ENCODE measurements at regions not wholly inside any gene's neighbourhood (a gene's known extent, or its start where the extent isn't known, plus 50 kb on each side); places are given as distances from the start of the nearest gene placed in this dataset.

- ATAC-seq (no peak), DNase-seq (no peak)
- no peak overlapping the region for H3K4me3 Mint-ChIP-seq
- peaks cover 12% of the 10 kb centered on the region for H3K9me3 Mint-ChIP-seq
- peaks cover 8% of the 10 kb centered on the region for H3K36me3 Mint-ChIP-seq (ENCODE audit: insufficient read depth)
- H3K4me1 Mint-ChIP-seq (ENCODE audit: low read depth) = peaks cover 7% of the 10 kb centered on the region
- H3K27me3 Mint-ChIP-seq (ENCODE audit: low read depth) = no peaks in the 10 kb centered on the region
These were observed 168.1 kb downstream of the FGF1 start for GRCh38 chr5:142517840-142518239.

GRCh38 chr5:142516732-142517131, 169.2 kb downstream of the FGF1 start:
- DNase-seq = no peak
- H3K9me3 Mint-ChIP-seq = peaks cover 12% of the 10 kb centered on the region
- H3K4me3 Mint-ChIP-seq = no peak overlapping the region
- no peak for ATAC-seq
- no peaks in the 10 kb centered on the region for H3K27me3 Mint-ChIP-seq (ENCODE audit: low read depth)
- H3K4me1 Mint-ChIP-seq (ENCODE audit: low read depth) = peaks cover 7% of the 10 kb centered on the region
- H3K36me3 Mint-ChIP-seq (ENCODE audit: insufficient read depth) = peaks cover 8% of the 10 kb centered on the region

GRCh38 chr5:142515036-142515435, 170.9 kb downstream of the FGF1 start:
- Mint-ChIP-seq H3K36me3 (ENCODE audit: insufficient read depth) (peaks cover 8% of the 10 kb centered on the region), H3K9me3 (peaks cover 12% of the 10 kb centered on the region)
- no peak for DNase-seq

GRCh38 chr5:142514196-142514595, 171.7 kb downstream of the FGF1 start:
- Mint-ChIP-seq H3K4me3 (no peak overlapping the region), H3K36me3 (ENCODE audit: insufficient read depth) (peaks cover 8% of the 10 kb centered on the region)

More at GRCh38 chr5:142515036-142515435, 170.9 kb downstream of the FGF1 start:
- ATAC-seq = no peak
- H3K4me3 Mint-ChIP-seq = no peak overlapping the region
- no peaks in the 10 kb centered on the region for H3K27me3 Mint-ChIP-seq (ENCODE audit: low read depth)
- peaks cover 8% of the 10 kb centered on the region for H3K4me1 Mint-ChIP-seq (ENCODE audit: low read depth)

GRCh38 chr5:142512043-142513042, 173.5 kb downstream of the FGF1 start:
- Mint-ChIP-seq H3K4me3 (no peak overlapping the region), H3K4me1 (ENCODE audit: low read depth) (peaks cover 33% of the 10 kb centered on the region), H3K36me3 (ENCODE audit: insufficient read depth) (peaks cover 8% of the 10 kb centered on the region), H3K9me3 (peaks cover 12% of the 10 kb centered on the region), H3K27me3 (ENCODE audit: low read depth) (no peaks in the 10 kb centered on the region)
- ATAC-seq (no peak), DNase-seq (no peak)

More at GRCh38 chr5:142514196-142514595, 171.7 kb downstream of the FGF1 start:
- ATAC-seq = no peak
- H3K27me3 Mint-ChIP-seq (ENCODE audit: low read depth) = no peaks in the 10 kb centered on the region
- DNase-seq = no peak
- H3K4me1 Mint-ChIP-seq (ENCODE audit: low read depth) = peaks cover 15% of the 10 kb centered on the region
- peaks cover 12% of the 10 kb centered on the region for H3K9me3 Mint-ChIP-seq

- Mint-ChIP-seq H3K36me3 (ENCODE audit: insufficient read depth) (peaks cover 3% of the 10 kb centered on the region), H3K4me1 (ENCODE audit: low read depth) (peaks cover 37% of the 10 kb centered on the region), H3K4me3 (no peak overlapping the region), H3K9me3 (peaks cover 3% of the 10 kb centered on the region), H3K27me3 (ENCODE audit: low read depth) (no peaks in the 10 kb centered on the region)
- ATAC-seq (no peak), DNase-seq (no peak)
These were observed 174.5 kb downstream of the FGF1 start for GRCh38 chr5:142511358-142511757.

- H3K4me3 Mint-ChIP-seq = peak overlapping the region; percentile 33
- DNase-seq (no peak), ATAC-seq (no peak)
- peaks cover 48% of the 10 kb centered on the region for H3K4me1 Mint-ChIP-seq (ENCODE audit: low read depth)
- H3K9me3 Mint-ChIP-seq = no peaks in the 10 kb centered on the region
- no peaks in the 10 kb centered on the region for H3K36me3 Mint-ChIP-seq (ENCODE audit: insufficient read depth)
- H3K27me3 Mint-ChIP-seq (ENCODE audit: low read depth) = no peaks in the 10 kb centered on the region
These were observed 176.9 kb downstream of the FGF1 start for GRCh38 chr5:142509026-142509425.

GRCh38 chr5:142508591-142508990, 177.3 kb downstream of the FGF1 start:
- H3K4me3 Mint-ChIP-seq = peak overlapping the region; percentile 35

GRCh38 chr5:142507531-142508372, 178.1 kb downstream of the FGF1 start:
- Mint-ChIP-seq H3K4me3 (peak overlapping the region; percentile 70), H3K27me3 (ENCODE audit: low read depth) (no peaks in the 10 kb centered on the region), H3K36me3 (ENCODE audit: insufficient read depth) (no peaks in the 10 kb centered on the region), H3K9me3 (no peaks in the 10 kb centered on the region), H3K4me1 (ENCODE audit: low read depth) (peaks cover 58% of the 10 kb centered on the region)
- peak; percentile 76 to 77 for ATAC-seq
- no peak for DNase-seq

More at GRCh38 chr5:142508591-142508990, 177.3 kb downstream of the FGF1 start:
- DNase-seq (no peak), ATAC-seq (no peak)
- Mint-ChIP-seq H3K4me1 (ENCODE audit: low read depth) (peaks cover 52% of the 10 kb centered on the region), H3K27me3 (ENCODE audit: low read depth) (no peaks in the 10 kb centered on the region), H3K36me3 (ENCODE audit: insufficient read depth) (no peaks in the 10 kb centered on the region), H3K9me3 (no peaks in the 10 kb centered on the region)

- Mint-ChIP-seq H3K9me3 (no peaks in the 10 kb centered on the region), H3K36me3 (ENCODE audit: insufficient read depth) (no peaks in the 10 kb centered on the region), H3K27me3 (ENCODE audit: low read depth) (no peaks in the 10 kb centered on the region), H3K4me1 (ENCODE audit: low read depth) (peaks cover 58% of the 10 kb centered on the region), H3K4me3 (peak overlapping the region; percentile 70)
- DNase-seq (no peak), ATAC-seq (no peak)
These were observed 179.1 kb downstream of the FGF1 start for GRCh38 chr5:142506756-142507155.

- H3K9me3 Mint-ChIP-seq = no peaks in the 10 kb centered on the region
- H3K36me3 Mint-ChIP-seq (ENCODE audit: insufficient read depth) = no peaks in the 10 kb centered on the region
- H3K4me1 Mint-ChIP-seq (ENCODE audit: low read depth) = peaks cover 58% of the 10 kb centered on the region
- no peak for DNase-seq
- H3K4me3 Mint-ChIP-seq = peak overlapping the region; percentile 70
- H3K27me3 Mint-ChIP-seq (ENCODE audit: low read depth) = no peaks in the 10 kb centered on the region
- ATAC-seq = no peak
These were observed 179.8 kb downstream of the FGF1 start for GRCh38 chr5:142506046-142506445.

GRCh38 chr5:142501890-142502289, 177.1 kb upstream of the SPRY4 start:
- H3K4me3 Mint-ChIP-seq = no peak overlapping the region
- no peak for DNase-seq

GRCh38 chr5:142500227-142500905, 175.5 kb upstream of the SPRY4 start:
- H3K36me3 Mint-ChIP-seq (ENCODE audit: insufficient read depth) = no peaks in the 10 kb centered on the region
- peaks cover 14% of the 10 kb centered on the region for H3K4me1 Mint-ChIP-seq (ENCODE audit: low read depth)
- no peak overlapping the region for H3K4me3 Mint-ChIP-seq
- DNase-seq = no peak
- ATAC-seq = no peak
- H3K27me3 Mint-ChIP-seq (ENCODE audit: low read depth) = no peaks in the 10 kb centered on the region
- no peaks in the 10 kb centered on the region for H3K9me3 Mint-ChIP-seq

More at GRCh38 chr5:142501890-142502289, 177.1 kb upstream of the SPRY4 start:
- H3K4me1 Mint-ChIP-seq (ENCODE audit: low read depth) = peaks cover 27% of the 10 kb centered on the region
- no peaks in the 10 kb centered on the region for H3K27me3 Mint-ChIP-seq (ENCODE audit: low read depth)
- no peaks in the 10 kb centered on the region for H3K9me3 Mint-ChIP-seq
- H3K36me3 Mint-ChIP-seq (ENCODE audit: insufficient read depth) = no peaks in the 10 kb centered on the region
- no peak for ATAC-seq
